SHP77 treated with DMSO at 0.1 percent for 48 hours (cell line): ENCODE measurements at regions not wholly inside any gene's neighbourhood (a gene's known extent, or its start where the extent isn't known, plus 50 kb on each side); places are given as distances from the start of the nearest gene placed in this dataset.
"Not testable (repeated sequence)": the region's sequence is repeated elsewhere in the genome, so short reads cannot be mapped to it uniquely, and the experiment has no call there.

Source experiments
- DNase-seq: peaks from one replicate; lab custom pipeline; 2025; lab: John Stamatoyannopoulos, UW

DNA sequence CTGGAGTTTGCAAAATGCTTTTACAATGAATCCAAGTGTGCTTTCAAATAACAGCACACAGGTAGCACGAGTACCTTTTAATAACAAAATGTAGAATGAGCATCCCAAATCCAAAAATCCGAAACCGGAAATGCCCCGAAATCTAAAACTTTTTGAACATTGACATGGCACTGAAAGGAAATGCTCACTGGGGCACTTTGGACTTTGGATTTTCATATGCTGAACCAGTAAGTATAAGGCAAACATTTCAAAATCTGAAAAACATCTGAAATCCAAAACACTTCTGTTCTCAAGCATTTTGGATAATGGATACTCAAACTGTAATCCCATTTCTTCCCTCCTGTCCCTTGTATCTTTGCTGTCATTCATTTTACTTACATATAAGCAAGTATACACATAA is 50.1 kb downstream of the GCNT4 start:
- DNase-seq, result no peak

GRCh38 chr5:74995926-74996325 is 56.4 kb downstream of the GCNT4 start:
- no peak for DNase-seq

- no peak for DNase-seq
Observed at GRCh38 chr5:74994826-74995225, 57.5 kb downstream of the GCNT4 start.

DNA sequence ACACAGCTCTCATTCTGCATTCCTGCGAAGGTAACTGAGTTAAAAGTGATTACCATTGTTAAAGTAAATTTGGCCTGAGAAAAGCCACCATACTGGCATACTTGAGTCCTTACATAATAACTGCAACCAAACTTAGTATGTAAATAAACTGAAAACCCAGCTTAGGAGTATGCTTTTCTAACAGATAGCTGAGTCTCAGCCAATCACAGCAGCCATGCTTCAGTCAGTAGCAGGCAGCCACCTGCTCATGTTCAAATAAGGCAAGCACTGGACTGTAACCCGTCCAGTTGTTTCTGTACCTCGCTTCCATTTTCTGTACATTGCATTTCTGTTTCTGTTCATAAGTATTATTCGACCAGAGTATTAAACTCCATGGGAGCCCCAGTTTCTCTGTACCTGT is 58.6 kb downstream of the GCNT4 start:
- no peak for DNase-seq

- no peak for DNase-seq
Observed at GRCh38 chr5:74992791-74993190, 59.6 kb downstream of the GCNT4 start.

GRCh38 chr5:74991522-74991921 is 60.8 kb downstream of the GCNT4 start:
- DNase-seq, result no peak

DNA sequence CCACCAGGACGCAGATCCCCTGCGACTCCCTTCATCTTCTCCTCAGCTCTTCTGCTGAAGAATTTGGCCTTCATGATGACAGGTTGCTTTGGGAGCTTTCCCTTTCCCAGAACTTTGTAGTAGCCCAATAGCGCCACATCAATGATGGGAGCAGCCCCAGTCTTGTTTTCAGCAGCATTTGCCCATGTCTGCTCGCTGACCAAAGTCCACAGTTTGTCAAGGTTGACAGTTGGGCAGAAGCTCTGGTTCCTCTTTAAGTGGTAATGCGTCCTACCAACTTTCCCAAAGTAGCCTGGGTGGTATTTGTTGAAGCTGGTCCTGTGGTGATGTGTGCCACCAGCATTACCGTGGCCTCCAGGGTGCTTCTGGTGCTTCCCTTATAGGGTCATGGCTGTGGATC is 62.2 kb downstream of the GCNT4 start:
- no peak for DNase-seq

DNA sequence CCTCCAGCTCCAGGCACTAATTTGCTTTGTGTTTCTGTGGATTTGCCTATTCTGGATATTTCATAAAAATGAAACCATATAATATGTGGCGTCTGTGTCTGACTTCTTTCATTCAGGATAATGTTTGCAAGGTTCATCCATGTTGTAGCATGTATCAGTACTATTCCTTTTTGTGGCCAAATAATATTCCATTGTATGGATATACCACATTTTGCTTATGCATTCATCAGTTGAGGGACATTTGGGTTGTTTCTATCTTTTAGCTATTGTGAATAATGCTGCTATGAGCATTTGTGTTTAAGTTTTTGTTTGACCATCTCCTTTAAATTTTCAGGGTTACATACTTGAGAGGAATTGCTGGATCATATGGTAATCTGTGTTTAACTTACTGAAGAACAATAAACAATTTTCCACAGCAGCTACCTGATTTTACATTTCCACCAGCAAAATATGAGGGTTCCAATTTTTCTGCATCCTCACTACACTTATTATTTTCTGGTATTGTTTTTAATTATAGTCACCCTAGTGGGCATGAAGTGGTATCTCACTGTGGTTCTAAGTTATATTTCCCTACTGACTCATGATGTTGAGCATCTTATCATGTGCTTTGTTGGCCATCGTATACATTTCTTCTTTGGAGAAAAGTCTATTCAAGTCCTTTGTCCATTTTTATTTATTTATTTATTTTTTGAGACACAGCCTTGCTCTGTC is 63.9 kb downstream of the GCNT4 start:
- no peak for DNase-seq

- no peak for DNase-seq
Observed at GRCh38 chr5:74978345-74978744, 74.0 kb downstream of the GCNT4 start.

- no peak for DNase-seq
Observed at GRCh38 chr5:74977471-74977870, 74.9 kb downstream of the GCNT4 start.

DNA sequence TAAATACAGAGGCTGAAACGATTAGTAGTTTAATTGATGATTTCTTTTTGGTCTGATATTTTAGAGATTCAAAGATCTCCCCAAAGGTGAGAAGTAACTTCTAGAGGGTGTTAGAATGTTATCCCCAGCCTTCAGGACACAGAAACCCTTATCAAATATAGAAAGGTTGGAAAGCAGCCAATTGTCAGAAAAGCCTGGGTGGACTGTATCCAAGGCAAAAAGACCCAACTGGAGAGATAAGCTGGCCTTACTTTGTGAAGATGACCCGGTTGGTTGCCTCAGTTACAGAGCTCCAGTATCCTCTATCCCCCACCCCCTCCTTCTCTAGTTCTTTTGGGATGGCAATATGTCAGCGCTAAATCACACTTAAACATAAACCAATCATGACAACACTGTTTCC is 75.7 kb downstream of the GCNT4 start:
- DNase-seq, result no peak

GRCh38 chr5:74975582-74975981 is 76.8 kb downstream of the GCNT4 start:
- no peak for DNase-seq

GRCh38 chr5:74974451-74975091 is 77.8 kb downstream of the GCNT4 start:
- no peak for DNase-seq

GRCh38 chr5:74973694-74974093 is 78.7 kb downstream of the GCNT4 start:
- no peak for DNase-seq

- no peak for DNase-seq
Observed at GRCh38 chr5:74971947-74972460, 80.4 kb downstream of the GCNT4 start.

GRCh38 chr5:74970891-74971290 is 81.5 kb downstream of the GCNT4 start:
- not testable (repeated sequence) for DNase-seq

DNA sequence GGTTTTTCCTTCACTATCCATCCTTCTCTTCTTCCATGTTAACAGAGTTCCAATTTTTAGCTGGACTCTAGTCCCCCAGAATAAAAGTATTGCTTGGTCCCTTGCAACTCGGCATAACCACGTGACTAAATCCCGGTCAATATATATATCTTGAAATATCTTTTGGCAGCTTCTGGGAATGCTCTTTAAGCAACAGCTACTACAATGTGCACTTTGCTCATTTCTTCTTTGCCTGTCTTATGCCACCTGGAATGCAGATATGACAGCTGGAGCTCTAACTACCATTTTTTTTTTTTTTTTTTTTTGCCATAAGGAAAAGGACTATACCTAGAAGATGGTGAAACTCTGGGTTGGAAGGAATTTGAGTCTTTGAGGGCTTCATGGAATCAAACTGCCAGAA is 82.6 kb downstream of the GCNT4 start:
- DNase-seq, result no peak

DNA sequence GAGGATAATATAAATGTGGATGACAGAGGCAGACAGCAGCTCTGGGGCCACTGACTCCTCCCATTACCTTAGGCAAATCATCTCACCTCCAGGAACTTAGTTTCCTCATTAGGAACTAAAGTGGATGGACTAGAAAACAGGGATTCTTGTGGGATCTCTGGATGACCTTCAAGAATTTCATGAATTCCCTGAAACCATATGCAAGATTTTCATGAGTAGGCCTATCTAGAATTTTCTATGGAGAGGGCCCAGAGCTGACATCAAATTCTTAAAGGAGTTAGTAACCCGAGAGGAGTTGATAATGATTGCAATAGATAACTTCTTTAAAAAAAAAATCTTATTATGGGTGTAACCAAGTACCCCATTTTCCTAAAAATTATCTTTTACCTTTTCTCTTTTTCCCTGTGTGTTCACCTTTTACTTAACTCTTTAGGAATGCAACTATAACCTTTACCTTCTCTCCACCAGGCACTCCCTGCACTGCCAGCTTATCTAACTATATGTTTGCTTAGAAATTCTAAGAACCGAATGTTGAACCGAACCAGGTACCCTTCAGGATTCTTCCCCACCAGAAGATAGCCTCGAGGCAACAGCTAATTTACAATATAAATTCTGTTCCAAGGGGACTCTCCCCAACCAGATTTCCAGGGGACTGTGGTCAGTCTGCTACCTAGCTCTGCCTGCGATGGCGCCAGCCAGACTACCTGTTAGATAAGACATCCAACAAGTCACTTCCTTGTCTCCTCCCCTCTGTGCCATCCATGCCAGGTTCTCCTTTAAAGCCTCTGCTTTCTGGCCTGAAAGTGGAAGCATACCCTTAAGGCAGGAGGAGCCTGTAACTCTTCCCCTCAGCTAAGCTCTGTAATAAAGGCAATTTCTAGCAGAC is 86.0 kb downstream of the GCNT4 start:
- DNase-seq, result no peak

DNA sequence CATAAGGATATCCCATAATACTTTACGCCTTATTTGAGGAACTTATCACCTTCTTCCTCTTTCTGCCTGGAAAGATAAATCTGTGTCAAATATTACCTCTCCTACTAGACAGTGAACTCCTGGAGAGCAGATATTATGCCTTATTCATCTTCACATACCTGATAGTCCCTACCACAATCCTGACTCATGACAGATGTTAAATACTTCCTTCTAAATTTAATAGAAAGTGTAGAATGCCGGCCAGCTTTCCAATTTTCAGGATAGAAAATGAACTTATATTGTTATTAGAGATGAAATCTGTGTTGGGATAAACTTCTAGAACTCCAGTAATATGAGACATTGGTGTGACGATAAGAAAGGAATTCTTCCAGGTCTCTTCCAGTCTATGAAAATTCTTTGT is 89.0 kb downstream of the GCNT4 start:
- no peak for DNase-seq

GRCh38 chr5:74957906-74958305 is 91.7 kb upstream of the FAM169A start:
- DNase-seq, result no peak

DNA sequence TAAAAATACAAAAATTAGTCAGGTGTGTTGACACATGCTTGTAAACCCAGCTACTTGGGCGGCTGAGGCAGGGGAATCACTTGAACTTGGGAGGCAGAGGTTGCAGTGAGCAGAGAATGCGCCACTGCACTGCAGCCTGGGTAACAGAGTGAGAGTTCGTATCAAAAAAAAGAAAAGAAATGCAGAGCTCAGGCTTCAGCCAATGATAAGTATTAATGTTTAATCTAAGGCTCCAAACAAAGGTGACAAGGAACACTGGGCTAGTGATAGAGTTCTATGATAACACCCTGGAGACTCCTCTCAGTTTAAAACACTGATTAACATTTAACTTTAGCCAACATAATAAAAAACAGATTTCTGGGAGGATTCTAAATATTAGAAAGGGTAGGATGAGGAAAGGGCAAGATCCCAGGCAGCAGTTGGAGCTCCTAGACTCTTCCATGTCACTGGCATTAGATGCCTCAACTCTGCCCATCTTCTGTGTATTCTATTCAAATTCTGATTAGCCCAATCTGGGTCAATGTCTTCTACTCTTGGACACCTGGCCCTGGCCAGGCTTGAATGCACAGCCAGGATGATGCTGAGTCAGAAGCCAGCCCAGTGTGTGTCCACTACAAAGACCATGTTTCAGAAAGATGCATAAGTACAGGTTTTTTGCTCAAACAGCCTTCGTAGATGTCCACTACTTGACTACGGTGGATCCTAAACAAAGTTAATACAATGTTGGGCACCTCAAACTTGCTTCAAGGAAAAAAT is 91.0 kb upstream of the FAM169A start:
- DNase-seq, result no peak

DNA sequence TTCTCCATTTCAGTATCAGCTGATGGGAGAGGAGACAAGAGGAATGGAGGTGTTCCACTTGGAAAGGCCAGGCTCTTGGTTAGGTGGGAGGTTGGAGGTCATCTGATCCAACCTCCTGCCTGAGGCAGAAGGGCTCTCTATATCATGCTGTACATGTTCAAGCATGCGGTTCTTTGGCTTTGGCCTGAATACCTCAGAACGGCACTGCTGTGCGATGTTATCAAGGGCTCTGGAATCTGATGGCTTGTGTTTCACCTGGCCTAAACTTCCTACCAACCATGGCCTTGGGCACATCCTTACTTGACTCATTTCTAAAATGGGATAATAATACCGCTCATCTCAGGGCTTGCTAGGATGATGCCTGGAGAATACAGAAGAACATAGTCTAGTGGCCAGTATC is 90.1 kb upstream of the FAM169A start:
- DNase-seq, result no peak
